ACC112 (cell line): ENCODE measurements at regions not wholly inside any gene's neighbourhood (a gene's known extent, or its start where the extent isn't known, plus 50 kb on each side); places are given as distances from the start of the nearest gene placed in this dataset.

Experiments
- H2AFZ ChIP-seq: fragments of 200-600 bp; sonication (generic); one replicate; pipeline ENCODE4 v1.6.0; 2017; ENCODE audit warnings: antibody characterized with exemption, low read length; ENCODE audit not compliant: unreplicated experiment
- H3K27ac ChIP-seq: fragments of 200-600 bp; sonication (generic); 2 replicates; pipeline ENCODE4 v1.5.1; 2014; ENCODE audit warnings: low read depth, mild to moderate bottlenecking, antibody characterized with exemption, low read length, moderate library complexity
- H3K27me3 ChIP-seq: fragments of 200-600 bp; sonication (generic); 2 replicates; pipeline ENCODE4 v1.6.1; 2014; ENCODE audit warnings: mild to moderate bottlenecking, antibody characterized with exemption, low read length, moderate library complexity, mixed read lengths; ENCODE audit not compliant: insufficient read depth
- H3K36me3 ChIP-seq: fragments of 200-600 bp; sonication (generic); 2 replicates; pipeline ENCODE4 v1.6.1; 2016; ENCODE audit warnings: mild to moderate bottlenecking, antibody characterized with exemption, low read length, moderate library complexity, mixed read lengths; ENCODE audit not compliant: insufficient read depth
- H3K4me1 ChIP-seq: fragments of 200-600 bp; sonication (generic); one replicate; pipeline ENCODE4 v1.6.1; 2016; ENCODE audit warnings: low read length, mixed read lengths; ENCODE audit not compliant: insufficient read depth, unreplicated experiment, control insufficient read depth
- H3K4me3 ChIP-seq: fragments of 200-600 bp; sonication (generic); 2 replicates; pipeline ENCODE4 v1.5.1; 2014; ENCODE audit warnings: mild to moderate bottlenecking, low read depth, low read length
- H3K79me2 ChIP-seq: fragments of 200-600 bp; sonication (generic); one replicate; pipeline ENCODE4 v1.6.0; 2016; ENCODE audit warnings: low read length; ENCODE audit not compliant: control insufficient read depth, unreplicated experiment, insufficient read depth

DNA sequence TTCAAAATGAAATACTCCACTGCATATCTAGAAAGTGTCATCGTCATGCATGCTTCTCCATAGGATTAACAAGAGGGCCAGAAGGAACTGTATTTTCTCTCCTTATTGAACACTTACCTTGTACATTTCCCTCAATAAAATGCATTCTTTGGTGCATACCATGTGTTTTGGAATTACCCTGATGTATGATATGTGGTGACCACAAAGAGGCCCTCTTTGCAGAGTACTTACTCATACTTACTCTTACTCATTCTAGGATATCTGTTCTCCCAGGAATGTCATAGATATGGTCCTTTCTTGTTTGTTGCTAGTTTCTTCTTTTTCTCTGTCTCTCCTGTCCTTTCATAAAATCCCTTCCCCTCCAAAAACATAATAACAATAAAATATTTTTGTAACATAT lies 1087.1 kb upstream of the POT1 start:
- Histone ChIP-seq H3K79me2 (no peaks in the 10 kb centered on the region), H3K27ac (no peak overlapping the region), H3K4me1 (no peaks in the 10 kb centered on the region), H2AFZ (no peak overlapping the region), H3K27me3 (no peaks in the 10 kb centered on the region), H3K36me3 (no peaks in the 10 kb centered on the region), H3K4me3 (no peak overlapping the region)

DNA sequence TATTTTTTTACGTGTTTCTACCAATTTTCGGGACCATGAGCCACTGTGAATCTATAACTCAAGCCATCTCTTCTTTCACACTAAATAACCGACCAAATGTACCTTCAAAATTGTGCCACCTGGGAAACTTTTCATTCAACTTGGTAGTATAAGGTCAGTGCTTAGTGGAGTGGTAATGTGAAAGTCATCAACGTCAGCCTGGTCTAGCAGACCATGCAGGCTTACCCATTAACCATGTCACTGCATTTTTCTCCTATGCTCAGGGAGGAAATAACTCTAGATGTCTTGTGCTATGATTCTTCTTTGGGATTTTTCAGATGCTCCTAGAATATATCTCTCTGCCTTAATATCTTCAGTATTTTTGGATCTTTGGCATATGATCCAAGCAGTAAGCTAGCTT lies 1075.4 kb upstream of the POT1 start:
- Histone ChIP-seq H3K36me3 (no peaks in the 10 kb centered on the region), H2AFZ (no peak overlapping the region), H3K79me2 (no peaks in the 10 kb centered on the region), H3K27me3 (no peaks in the 10 kb centered on the region), H3K4me3 (no peak overlapping the region), H3K27ac (no peak overlapping the region), H3K4me1 (no peaks in the 10 kb centered on the region)

DNA sequence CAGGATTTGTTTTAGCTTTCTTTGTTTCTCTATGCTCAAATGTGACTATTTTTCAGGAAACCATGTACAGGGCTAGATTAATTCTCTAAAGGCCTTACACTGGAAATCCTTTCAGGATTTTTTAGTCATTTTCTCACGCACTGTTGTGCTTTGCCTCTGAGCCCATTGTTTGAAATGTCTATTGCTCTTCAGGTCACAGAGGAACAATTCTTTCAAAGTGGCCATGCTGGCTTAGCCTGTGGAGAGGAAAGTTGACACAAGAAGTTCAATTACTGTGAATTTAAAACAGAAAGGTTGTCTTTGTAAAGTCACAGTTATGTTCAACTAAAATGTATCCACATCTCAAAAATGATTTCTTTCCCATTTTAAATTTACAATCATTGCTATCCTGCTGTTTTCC lies 1071.7 kb upstream of the POT1 start:
- Histone ChIP-seq H3K79me2 (no peaks in the 10 kb centered on the region), H3K36me3 (no peaks in the 10 kb centered on the region), H3K4me1 (no peaks in the 10 kb centered on the region), H3K27ac (no peak overlapping the region), H2AFZ (no peak overlapping the region), H3K4me3 (no peak overlapping the region), H3K27me3 (no peaks in the 10 kb centered on the region)

DNA sequence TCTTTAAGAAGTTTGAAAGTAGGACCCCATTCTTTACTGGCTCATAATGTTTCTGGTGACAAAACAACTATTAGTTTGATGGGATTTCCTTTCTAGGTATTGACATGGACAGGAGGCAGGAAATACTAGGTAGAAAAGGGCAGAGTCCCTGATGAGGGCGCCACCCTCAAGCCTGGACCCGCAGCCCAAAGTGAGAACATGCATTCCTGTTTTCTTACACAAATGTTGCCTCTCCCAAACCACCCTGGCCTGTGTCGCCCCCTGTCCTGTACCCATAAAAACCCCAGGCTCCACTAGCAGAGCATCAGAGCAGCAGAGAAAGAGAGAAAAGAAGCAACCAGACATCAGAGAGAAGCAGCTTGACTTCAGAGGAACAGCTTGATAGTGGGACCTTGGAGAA lies 1055.2 kb upstream of the POT1 start:
- no peak overlapping the region for H3K27ac ChIP-seq
- no peaks in the 10 kb centered on the region for H3K27me3 ChIP-seq
- H3K36me3 ChIP-seq: no peaks in the 10 kb centered on the region
- no peaks in the 10 kb centered on the region for H3K79me2 ChIP-seq
- H3K4me3 ChIP-seq: no peak overlapping the region
- no peaks in the 10 kb centered on the region for H3K4me1 ChIP-seq
- no peak overlapping the region for H2AFZ ChIP-seq

DNA sequence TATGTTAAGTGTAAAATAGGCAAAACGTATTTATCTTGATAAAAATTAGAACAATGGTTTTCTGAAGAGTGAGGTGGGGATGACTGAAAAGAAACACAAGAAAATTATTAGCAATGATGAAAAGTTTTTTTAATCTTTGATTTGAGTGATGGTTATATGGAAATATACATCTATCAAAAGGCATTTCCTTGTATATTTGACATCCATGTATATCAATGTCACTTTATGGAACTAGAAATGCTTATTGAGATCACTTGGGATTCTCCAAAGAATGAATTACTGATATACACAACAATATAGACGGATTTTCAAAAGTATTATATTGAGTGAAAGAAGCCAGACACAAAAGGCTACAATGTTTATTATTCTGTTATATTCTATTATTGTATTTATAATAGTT lies 1042.0 kb upstream of the POT1 start:
- Histone ChIP-seq H3K4me1 (no peaks in the 10 kb centered on the region), H3K27me3 (no peaks in the 10 kb centered on the region), H3K4me3 (no peak overlapping the region), H3K79me2 (no peaks in the 10 kb centered on the region), H3K36me3 (no peaks in the 10 kb centered on the region), H3K27ac (no peak overlapping the region), H2AFZ (no peak overlapping the region)

DNA sequence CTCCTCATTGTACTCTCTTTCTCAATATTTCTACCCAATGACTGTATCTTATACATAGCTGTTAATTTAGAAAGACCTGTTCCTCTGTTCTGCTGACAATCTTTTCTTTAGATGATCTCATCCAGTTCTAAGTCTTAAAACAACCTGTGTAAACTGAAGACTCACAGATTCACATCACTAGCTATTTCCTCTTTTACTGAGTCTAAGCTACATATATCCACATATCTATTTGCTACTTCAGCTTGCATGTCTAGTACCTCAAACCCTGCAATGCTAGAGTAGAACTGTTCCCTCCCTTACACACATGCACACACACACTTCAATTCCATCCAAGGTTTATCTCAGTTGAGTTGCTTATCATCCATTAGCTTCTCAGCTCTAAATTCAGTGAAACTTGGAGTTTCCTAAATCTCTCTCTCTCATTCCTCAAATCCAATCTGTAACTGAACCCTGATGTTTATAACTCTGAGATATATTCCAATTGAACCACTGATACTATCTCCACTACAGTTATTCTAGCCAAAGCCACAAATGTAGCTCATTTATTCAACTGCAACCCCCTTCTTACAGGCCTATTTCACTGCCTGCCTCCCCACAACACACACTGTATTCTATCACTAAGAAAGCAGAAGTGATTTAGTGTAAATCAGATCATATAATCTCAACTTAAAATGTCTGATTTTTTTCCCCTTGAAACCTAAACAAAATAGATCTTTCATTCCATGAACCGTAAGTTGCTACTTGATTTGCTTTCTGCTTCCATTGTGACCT lies 1036.8 kb upstream of the POT1 start:
- no peaks in the 10 kb centered on the region for H3K4me1 ChIP-seq
- no peak overlapping the region for H3K27ac ChIP-seq

DNA sequence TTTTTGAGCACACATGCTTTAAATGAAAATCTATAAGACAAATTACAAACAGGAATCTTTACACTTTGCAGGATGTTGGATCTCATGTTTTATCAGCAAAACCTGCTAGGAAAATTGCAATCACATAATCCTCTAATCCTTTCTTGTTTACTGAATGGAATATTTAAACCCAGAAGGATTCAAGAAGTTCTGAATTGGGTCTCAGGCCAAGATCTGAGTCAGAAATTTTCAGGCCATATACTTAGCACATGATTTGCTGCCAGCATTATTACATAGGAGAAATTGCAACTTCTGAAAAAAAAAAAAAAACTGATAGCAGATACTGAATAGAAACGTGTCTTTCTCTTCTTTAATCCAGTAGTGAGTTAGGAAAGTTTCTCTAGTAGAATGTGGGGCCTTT lies 1005.3 kb upstream of the POT1 start:
- no peak overlapping the region for H3K4me3 ChIP-seq
- H3K79me2 ChIP-seq: no peaks in the 10 kb centered on the region
- H3K27ac ChIP-seq: no peak overlapping the region
- H2AFZ ChIP-seq: no peak overlapping the region
- H3K27me3 ChIP-seq: no peaks in the 10 kb centered on the region
- no peaks in the 10 kb centered on the region for H3K36me3 ChIP-seq
- H3K4me1 ChIP-seq: no peaks in the 10 kb centered on the region

More for the DNA sequence above, 1036.8 kb upstream of the POT1 start:
- Histone ChIP-seq H3K79me2 (no peaks in the 10 kb centered on the region), H3K36me3 (no peaks in the 10 kb centered on the region), H3K27me3 (no peaks in the 10 kb centered on the region), H2AFZ (no peak overlapping the region), H3K4me3 (no peak overlapping the region)

DNA sequence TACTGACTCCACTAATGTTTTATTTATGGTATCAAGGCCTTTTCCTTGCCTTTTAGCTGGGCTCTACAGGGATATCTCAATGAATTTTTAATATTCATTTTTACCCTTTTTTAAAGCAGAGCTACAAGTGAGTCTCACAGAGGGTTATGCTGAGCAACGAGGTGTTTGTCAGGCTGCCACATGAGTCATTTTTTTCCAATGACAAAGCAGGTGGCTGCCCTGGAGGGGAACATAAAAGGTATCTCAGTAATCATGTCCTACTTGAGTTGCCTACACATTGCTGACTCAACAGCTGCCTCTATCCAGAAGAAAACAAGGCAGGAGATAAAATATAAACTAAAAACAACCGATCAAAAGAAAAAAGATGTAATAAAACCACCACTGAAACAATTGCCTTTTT lies 1004.9 kb upstream of the POT1 start:
- Histone ChIP-seq H3K36me3 (no peaks in the 10 kb centered on the region), H2AFZ (no peak overlapping the region), H3K27me3 (no peaks in the 10 kb centered on the region), H3K79me2 (no peaks in the 10 kb centered on the region), H3K4me3 (no peak overlapping the region), H3K4me1 (no peaks in the 10 kb centered on the region), H3K27ac (no peak overlapping the region)

DNA sequence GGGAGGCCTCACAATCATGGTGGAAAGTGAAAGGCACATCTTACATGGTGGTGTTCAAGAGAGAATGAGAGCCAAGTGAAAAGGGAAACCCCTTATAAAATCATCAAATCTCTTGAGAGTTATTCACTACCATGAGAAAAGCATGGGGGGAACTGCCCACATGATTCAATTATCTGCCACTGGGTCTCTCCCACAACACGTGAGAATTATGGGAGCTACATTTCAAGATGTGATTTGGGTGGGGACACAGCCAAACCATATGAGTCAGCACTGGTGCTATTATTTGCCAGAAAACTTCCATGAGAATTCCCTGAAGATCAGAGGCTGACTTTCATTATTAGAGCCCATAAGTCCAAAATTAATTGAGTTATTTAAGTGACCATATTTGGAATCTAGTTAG lies 1001.2 kb upstream of the POT1 start:
- H3K27me3 ChIP-seq: no peaks in the 10 kb centered on the region
- no peaks in the 10 kb centered on the region for H3K79me2 ChIP-seq
- H3K27ac ChIP-seq: no peak overlapping the region
- H3K4me1 ChIP-seq: no peaks in the 10 kb centered on the region
- H3K4me3 ChIP-seq: no peak overlapping the region
- H3K36me3 ChIP-seq: no peaks in the 10 kb centered on the region
- no peak overlapping the region for H2AFZ ChIP-seq

DNA sequence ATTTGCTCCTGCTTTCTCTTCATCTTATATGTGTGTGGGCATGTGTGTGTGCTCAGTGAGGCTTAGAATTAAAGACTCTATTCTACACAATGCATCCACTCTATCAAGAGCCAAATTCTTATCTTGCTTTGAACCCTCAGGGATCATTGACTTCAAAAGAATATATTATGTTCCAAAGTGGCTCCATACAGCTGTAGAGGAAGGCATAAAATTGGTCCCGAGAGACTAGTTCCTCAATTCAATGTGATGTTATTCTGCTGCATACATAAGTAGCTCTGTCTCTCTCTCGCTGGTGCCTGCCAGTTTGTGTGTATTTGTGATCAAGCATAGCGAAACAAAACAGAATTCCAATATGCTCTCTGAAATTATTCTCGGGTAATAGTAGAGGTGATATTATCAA lies 997.9 kb upstream of the POT1 start:
- no peaks in the 10 kb centered on the region for H3K4me1 ChIP-seq
- H3K36me3 ChIP-seq: no peaks in the 10 kb centered on the region
- H3K27me3 ChIP-seq: no peaks in the 10 kb centered on the region
- no peak overlapping the region for H3K4me3 ChIP-seq
- H2AFZ ChIP-seq: no peak overlapping the region
- no peaks in the 10 kb centered on the region for H3K79me2 ChIP-seq
- H3K27ac ChIP-seq: no peak overlapping the region

DNA sequence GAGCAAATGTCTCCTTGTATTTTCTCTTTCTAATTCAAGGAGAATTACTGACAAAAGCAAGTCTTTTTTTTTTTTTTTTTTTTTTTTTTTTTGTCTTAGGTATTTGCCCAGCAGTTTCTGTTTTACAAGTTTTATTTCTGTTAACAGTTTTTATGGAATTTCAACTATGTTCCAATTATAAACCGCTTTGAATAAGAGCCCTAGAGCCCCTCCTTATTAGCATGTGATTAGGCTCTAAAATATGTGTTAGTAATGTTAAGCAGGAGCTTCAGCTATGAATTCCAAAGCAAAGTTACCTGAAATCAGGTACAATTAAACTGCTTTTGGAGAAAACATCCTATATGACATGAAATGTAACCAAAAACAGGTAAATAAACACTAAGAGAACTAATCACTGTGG lies 997.0 kb upstream of the POT1 start:
- Histone ChIP-seq H3K79me2 (no peaks in the 10 kb centered on the region), H2AFZ (no peak overlapping the region), H3K36me3 (no peaks in the 10 kb centered on the region), H3K27me3 (no peaks in the 10 kb centered on the region), H3K27ac (no peak overlapping the region), H3K4me1 (no peaks in the 10 kb centered on the region), H3K4me3 (no peak overlapping the region)
